ENCODE measurements at regions not wholly inside any gene's neighbourhood (a gene's known extent, or its start where the extent isn't known, plus 50 kb on each side); places are given as distances from the start of the nearest gene placed in this dataset.

GRCh38 chr18:29062921-29063320 lies 886.0 kb upstream of the CDH2 start:
- TF ChIP-seq CTCF (IDR thresholded peaks at IDR 0.05) (no peak), EZH2 (IDR thresholded peaks at IDR 0.05; ENCODE audit: borderline replicate concordance, insufficient read depth, low read depth, low read length, poor library complexity, severe bottlenecking) (no peak)

Measured in B cell (primary cell).